Duodenal mucosa (tissue), 2 donors: ENCODE measurements at regions not wholly inside any gene's neighbourhood (a gene's known extent, or its start where the extent isn't known, plus 50 kb on each side); places are given as distances from the start of the nearest gene placed in this dataset.

ENCODE experiments used
- H3K27ac ChIP-seq: one replicate; pipeline ENCODE4 v1.7.0; 2013; ENCODE audit warnings: low read depth, low read length
- H3K27me3 ChIP-seq, 2 donors: one replicate each; pipeline ENCODE4 v1.7.0; 2013; ENCODE audit warnings: low read length in 2 of 2, control low read depth in 1 of 2; ENCODE audit not compliant: insufficient read depth in 2 of 2, control insufficient read depth in 1 of 2
- H3K36me3 ChIP-seq, 2 donors: one replicate each; pipeline ENCODE4 v1.7.0; 2013; ENCODE audit warnings: low read length in 2 of 2, control low read depth in 1 of 2; ENCODE audit not compliant: insufficient read depth in 2 of 2, control insufficient read depth in 1 of 2
- H3K4me1 ChIP-seq, 2 donors: one replicate each; pipeline ENCODE4 v1.7.0; 2013; ENCODE audit warnings: low read length in 2 of 2, control low read depth in 1 of 2; ENCODE audit not compliant: insufficient read depth in 2 of 2, control insufficient read depth in 1 of 2
- H3K4me3 ChIP-seq, 2 donors: one replicate each; pipeline ENCODE4 v1.7.0; 2013; ENCODE audit warnings: low read length in 2 of 2, low read depth in 1 of 2
- H3K9ac ChIP-seq, 2 donors: one replicate each; pipeline ENCODE4 v1.7.0; 2013; ENCODE audit warnings: low read length in 2 of 2, low read depth in 1 of 2
- H3K9me3 ChIP-seq, 2 donors: one replicate each; pipeline ENCODE4 v1.7.0; 2013; ENCODE audit warnings: low read length in 2 of 2, control low read depth in 1 of 2; ENCODE audit not compliant: control insufficient read depth in 1 of 2

GRCh38 chr4:15213302-15213970 lies 211.2 kb downstream of the CPEB2 start:
- H3K9me3 ChIP-seq = no peaks in the 10 kb centered on the region
- H3K36me3 ChIP-seq = no peaks in the 10 kb centered on the region
- H3K9ac ChIP-seq = no peak overlapping the region
- H3K27me3 ChIP-seq = no peaks in the 10 kb centered on the region
- H3K4me3 ChIP-seq = no peak overlapping the region
- H3K27ac ChIP-seq = no peak overlapping the region
- no peaks in the 10 kb centered on the region for H3K4me1 ChIP-seq

GRCh38 chr4:15215109-15215508 lies 212.7 kb upstream of the C1QTNF7 start:
- H3K4me3 ChIP-seq = no peak overlapping the region
- no peaks in the 10 kb centered on the region for H3K4me1 ChIP-seq
- H3K36me3 ChIP-seq = no peaks in the 10 kb centered on the region
- H3K9me3 ChIP-seq = no peaks in the 10 kb centered on the region
- H3K27ac ChIP-seq = no peak overlapping the region
- no peak overlapping the region for H3K9ac ChIP-seq
- no peaks in the 10 kb centered on the region for H3K27me3 ChIP-seq

DNA sequence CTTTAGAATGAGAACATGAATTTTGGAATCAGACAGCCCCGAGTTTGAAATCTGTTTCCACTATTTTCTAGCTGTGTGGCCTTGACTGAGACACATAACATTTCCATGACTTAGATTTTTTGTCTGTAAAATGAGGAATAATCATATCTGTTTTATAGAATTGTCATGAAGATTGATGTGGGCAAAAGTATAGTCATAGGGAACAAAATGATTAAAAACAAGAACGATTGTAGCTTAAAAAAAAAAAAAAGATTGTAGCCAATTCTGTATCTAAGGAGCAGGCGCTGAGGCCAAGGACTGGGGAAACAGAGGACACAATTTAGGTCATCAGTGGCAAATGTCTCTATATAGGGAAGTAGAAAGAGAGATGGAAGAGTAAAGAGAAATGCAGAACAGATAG lies 201.6 kb upstream of the C1QTNF7 start:
- no peak overlapping the region for H3K27ac ChIP-seq
- H3K9me3 ChIP-seq = no peaks in the 10 kb centered on the region
- no peak overlapping the region for H3K4me3 ChIP-seq
- H3K36me3 ChIP-seq = no peaks in the 10 kb centered on the region
- no peaks in the 10 kb centered on the region for H3K4me1 ChIP-seq
- no peak overlapping the region for H3K9ac ChIP-seq
- no peaks in the 10 kb centered on the region for H3K27me3 ChIP-seq

DNA sequence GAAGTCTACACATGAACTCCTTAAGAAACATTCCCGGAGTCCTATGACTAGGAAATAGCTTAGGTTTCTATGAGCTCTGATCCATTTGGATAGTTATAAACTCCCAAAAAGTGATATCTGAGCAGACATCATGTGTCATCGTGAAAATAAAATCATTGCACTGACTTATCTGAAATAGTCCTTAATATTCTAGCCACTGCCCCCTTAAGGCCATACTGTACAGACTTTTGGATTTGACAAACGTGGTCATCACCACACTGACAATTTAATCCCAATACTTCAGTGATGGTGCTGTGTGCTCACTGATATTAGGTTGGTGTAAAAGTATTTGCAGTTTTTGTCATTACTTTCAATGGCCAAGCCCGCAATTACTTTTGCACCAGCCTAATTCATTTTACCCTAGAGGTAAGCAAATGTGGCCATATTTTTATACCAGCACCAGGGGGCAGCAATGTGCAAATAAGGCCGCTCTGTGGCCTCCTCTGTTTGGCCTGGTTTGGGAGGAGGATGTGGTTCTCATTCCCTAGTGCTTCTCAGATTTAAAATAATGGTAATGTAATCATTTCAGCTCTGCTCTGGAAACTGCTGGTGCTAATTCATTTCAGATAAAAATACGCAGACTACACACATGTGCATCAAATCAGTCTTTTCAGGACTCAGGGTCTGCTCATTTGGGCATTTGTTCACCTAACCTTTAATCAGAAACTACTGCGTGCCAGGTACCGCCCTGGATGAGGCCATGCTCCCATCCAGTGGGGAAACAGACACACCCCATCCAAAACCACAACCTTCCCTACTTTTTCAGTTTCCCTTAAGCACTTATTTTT lies 196.4 kb upstream of the C1QTNF7 start:
- H3K9ac ChIP-seq = no peak overlapping the region
- no peak overlapping the region for H3K27ac ChIP-seq

GRCh38 chr4:15232366-15233263 lies 195.2 kb upstream of the C1QTNF7 start:
- Histone ChIP-seq H3K9ac (no peak overlapping the region), H3K4me3 (no peak overlapping the region), H3K27me3 (no peaks in the 10 kb centered on the region), H3K36me3 (no peaks in the 10 kb centered on the region), H3K9me3 (no peaks in the 10 kb centered on the region), H3K4me1 (peaks cover 10 to 16% of the 10 kb centered on the region in 2 donors), H3K27ac (no peak overlapping the region)

More for the DNA sequence above, 196.4 kb upstream of the C1QTNF7 start:
- Histone ChIP-seq H3K9me3 (no peaks in the 10 kb centered on the region), H3K36me3 (no peaks in the 10 kb centered on the region), H3K27me3 (no peaks in the 10 kb centered on the region), H3K4me1 (peaks cover 10 to 16% of the 10 kb centered on the region in 2 donors), H3K4me3 (no peak overlapping the region)

GRCh38 chr4:15233264-15233597 lies 194.6 kb upstream of the C1QTNF7 start:
- H3K27ac ChIP-seq = no peak overlapping the region
- H3K4me1 ChIP-seq = peaks cover 10 to 16% of the 10 kb centered on the region in 2 donors
- H3K9ac ChIP-seq = no peak overlapping the region
- no peaks in the 10 kb centered on the region for H3K9me3 ChIP-seq
- H3K27me3 ChIP-seq = no peaks in the 10 kb centered on the region
- no peaks in the 10 kb centered on the region for H3K36me3 ChIP-seq
- no peak overlapping the region for H3K4me3 ChIP-seq

- peaks cover 10 to 16% of the 10 kb centered on the region in 2 donors for H3K4me1 ChIP-seq
These were observed 194.2 kb upstream of the C1QTNF7 start for GRCh38 chr4:15233626-15234025.

DNA sequence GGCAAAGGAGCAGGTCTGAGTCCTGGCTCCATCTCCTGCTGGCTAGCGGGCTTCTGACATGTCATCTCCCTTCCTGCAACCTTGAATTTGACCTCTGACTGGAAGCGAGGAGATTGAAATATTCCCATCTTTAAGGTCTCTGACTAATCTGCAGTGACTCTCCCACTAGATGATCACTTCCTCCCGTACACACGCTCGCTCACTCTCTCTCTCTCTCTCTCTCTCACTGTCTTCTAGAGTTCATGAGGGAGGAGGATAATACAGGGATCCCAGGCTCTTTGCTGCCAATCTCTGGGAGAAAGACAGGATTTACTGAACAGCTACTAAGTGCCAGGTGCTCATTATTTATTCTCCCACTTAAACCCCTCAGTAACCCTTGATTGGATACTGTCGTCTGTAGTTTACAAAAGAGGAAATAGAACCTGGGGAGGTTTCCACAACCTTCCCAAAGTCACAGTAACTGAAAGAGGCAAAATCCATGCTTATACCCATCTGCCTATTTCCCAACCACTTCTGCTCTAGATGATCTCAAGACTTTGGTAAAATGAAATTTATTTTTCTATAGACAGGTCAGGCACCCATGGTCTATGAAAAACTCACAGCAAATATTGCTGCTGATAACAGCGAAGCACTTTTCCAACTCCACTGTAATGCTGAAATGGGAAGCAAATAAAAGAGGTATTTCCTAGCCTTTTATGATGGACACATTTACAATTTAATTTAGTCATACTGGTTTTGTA lies 193.5 kb upstream of the C1QTNF7 start:
- Histone ChIP-seq H3K36me3 (no peaks in the 10 kb centered on the region), H3K9me3 (no peaks in the 10 kb centered on the region), H3K4me1 (peaks cover 10 to 16% of the 10 kb centered on the region in 2 donors), H3K9ac (no peak overlapping the region), H3K4me3 (no peak overlapping the region), H3K27me3 (no peaks in the 10 kb centered on the region), H3K27ac (no peak overlapping the region)

More at GRCh38 chr4:15233626-15234025, 194.2 kb upstream of the C1QTNF7 start:
- no peak overlapping the region for H3K4me3 ChIP-seq
- no peaks in the 10 kb centered on the region for H3K9me3 ChIP-seq
- no peaks in the 10 kb centered on the region for H3K27me3 ChIP-seq
- H3K27ac ChIP-seq = no peak overlapping the region
- H3K36me3 ChIP-seq = no peaks in the 10 kb centered on the region
- H3K9ac ChIP-seq = no peak overlapping the region

- peaks cover 10 to 16% of the 10 kb centered on the region in 2 donors for H3K4me1 ChIP-seq
- no peaks in the 10 kb centered on the region for H3K9me3 ChIP-seq
- H3K9ac ChIP-seq = no peak overlapping the region
- no peaks in the 10 kb centered on the region for H3K36me3 ChIP-seq
- H3K27ac ChIP-seq = no peak overlapping the region
- H3K27me3 ChIP-seq = no peaks in the 10 kb centered on the region
- no peak overlapping the region for H3K4me3 ChIP-seq
These were observed 193.0 kb upstream of the C1QTNF7 start for GRCh38 chr4:15234856-15235126.
